Type B pancreatic cell (in vitro differentiated cells): ENCODE measurements at regions not wholly inside any gene's neighbourhood (a gene's known extent, or its start where the extent isn't known, plus 50 kb on each side); places are given as distances from the start of the nearest gene placed in this dataset.

ENCODE experiments used
- DNase-seq: peaks from one replicate; pipeline ENCODE4 v3.0.0; 2021; ENCODE audit warnings: mixed read lengths; ENCODE audit not compliant: unreplicated experiment; ENCODE audit errors: extremely low spot score
- H3K27ac Mint-ChIP-seq: 2 replicates; pipeline ENCODE4 v1.8.0; 2021; ENCODE audit warnings: mild to moderate bottlenecking, mixed read lengths
- H3K27me3 Mint-ChIP-seq: 2 replicates; pipeline ENCODE4 v1.8.0; 2021; ENCODE audit warnings: mixed read lengths
- H3K36me3 Mint-ChIP-seq: 2 replicates; pipeline ENCODE4 v1.8.0; 2021; ENCODE audit warnings: mixed read lengths
- H3K4me1 Mint-ChIP-seq: one replicate; pipeline ENCODE4 v1.8.0; 2021; ENCODE audit warnings: mixed read lengths; ENCODE audit not compliant: unreplicated experiment
- H3K4me3 Mint-ChIP-seq: 2 replicates; pipeline ENCODE4 v1.8.0; 2021; ENCODE audit warnings: mild to moderate bottlenecking, mixed read lengths
- H3K9me3 Mint-ChIP-seq: 2 replicates; pipeline ENCODE4 v1.8.0; 2021; ENCODE audit warnings: mixed read lengths
- TF ChIP-seq, protein P1 (sequence below): fragments of 200-600 bp; sonication (generic); conservative IDR thresholded peaks from 2 replicates; pipeline ENCODE4 v1.5.0; 2021; ENCODE audit warnings: antibody characterized with exemption, mild to moderate bottlenecking

DNA sequence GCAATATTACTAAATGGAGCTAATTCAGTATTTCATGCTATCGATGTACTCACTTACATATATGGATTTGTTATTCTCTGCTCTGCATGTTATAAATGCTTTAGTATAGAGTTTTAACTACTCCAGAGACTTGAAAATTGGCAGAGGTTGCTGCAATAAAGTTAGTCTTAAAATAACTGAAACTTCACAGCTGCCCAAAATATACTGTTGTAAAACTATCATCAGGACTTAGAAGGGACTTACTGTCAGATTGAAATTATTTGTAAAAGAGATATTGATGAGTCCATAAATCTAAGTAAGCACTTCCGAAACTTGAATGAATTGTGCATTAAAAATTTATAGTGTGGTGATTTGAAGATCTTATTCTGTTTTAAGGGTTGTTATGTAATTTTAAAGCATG is 1178.2 kb upstream of the PCDH20 start:
- H3K27ac Mint-ChIP-seq, result no peak overlapping the region
- H3K9me3 Mint-ChIP-seq, result no peaks in the 10 kb centered on the region
- H3K27me3 Mint-ChIP-seq, result no peaks in the 10 kb centered on the region
- no peak overlapping the region for H3K4me3 Mint-ChIP-seq
- H3K36me3 Mint-ChIP-seq, result no peaks in the 10 kb centered on the region
- TF ChIP-seq, protein P1, sequence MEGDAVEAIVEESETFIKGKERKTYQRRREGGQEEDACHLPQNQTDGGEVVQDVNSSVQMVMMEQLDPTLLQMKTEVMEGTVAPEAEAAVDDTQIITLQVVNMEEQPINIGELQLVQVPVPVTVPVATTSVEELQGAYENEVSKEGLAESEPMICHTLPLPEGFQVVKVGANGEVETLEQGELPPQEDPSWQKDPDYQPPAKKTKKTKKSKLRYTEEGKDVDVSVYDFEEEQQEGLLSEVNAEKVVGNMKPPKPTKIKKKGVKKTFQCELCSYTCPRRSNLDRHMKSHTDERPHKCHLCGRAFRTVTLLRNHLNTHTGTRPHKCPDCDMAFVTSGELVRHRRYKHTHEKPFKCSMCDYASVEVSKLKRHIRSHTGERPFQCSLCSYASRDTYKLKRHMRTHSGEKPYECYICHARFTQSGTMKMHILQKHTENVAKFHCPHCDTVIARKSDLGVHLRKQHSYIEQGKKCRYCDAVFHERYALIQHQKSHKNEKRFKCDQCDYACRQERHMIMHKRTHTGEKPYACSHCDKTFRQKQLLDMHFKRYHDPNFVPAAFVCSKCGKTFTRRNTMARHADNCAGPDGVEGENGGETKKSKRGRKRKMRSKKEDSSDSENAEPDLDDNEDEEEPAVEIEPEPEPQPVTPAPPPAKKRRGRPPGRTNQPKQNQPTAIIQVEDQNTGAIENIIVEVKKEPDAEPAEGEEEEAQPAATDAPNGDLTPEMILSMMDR, result no peak
- no peak for DNase-seq
- no peaks in the 10 kb centered on the region for H3K4me1 Mint-ChIP-seq

DNA sequence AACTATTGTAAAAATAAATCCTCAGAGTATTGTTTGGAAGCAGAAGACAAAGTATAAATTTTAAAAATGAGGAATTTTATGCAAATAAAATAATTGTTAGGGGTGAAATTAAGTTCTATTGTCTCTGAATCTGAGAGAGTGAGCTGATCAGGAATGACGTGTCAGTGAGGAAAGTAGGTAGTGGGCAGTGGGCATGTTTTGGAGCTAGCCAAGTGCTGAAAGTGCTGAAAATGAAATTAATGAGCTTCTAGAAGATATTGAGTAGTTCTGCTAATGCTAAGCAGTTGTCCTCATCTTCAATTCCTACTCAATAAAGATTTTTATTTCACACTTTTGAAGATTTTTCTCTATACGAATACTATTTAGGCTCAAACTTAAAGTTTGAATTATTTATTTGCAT is 1167.8 kb upstream of the PCDH20 start:
- Mint-ChIP-seq H3K9me3 (no peaks in the 10 kb centered on the region), H3K4me3 (no peak overlapping the region), H3K36me3 (no peaks in the 10 kb centered on the region), H3K27me3 (no peaks in the 10 kb centered on the region), H3K4me1 (no peaks in the 10 kb centered on the region), H3K27ac (no peak overlapping the region)
- TF ChIP-seq, protein P1, result no peak
- no peak for DNase-seq

DNA sequence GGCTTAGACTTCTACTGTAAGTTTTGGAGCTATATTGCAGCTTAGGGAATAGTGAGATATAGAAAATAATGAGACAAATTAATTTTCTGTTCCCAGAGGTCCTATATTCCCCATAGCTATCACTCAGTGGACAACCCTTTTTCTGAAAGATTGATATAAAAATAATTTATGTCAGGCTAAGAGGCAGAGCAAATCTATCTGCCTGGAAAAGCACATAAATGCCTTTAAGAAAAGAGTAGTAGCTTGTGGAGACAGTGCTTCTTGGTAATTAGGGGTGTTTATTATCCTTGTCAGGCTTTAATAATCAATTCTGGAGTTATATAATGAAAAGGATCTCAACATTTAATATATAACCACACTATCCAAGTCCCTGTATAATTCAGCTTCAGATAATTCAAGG is 1162.8 kb upstream of the PCDH20 start:
- H3K9me3 Mint-ChIP-seq, result no peaks in the 10 kb centered on the region
- H3K4me3 Mint-ChIP-seq, result no peak overlapping the region
- no peaks in the 10 kb centered on the region for H3K27me3 Mint-ChIP-seq
- no peak for DNase-seq
- no peaks in the 10 kb centered on the region for H3K36me3 Mint-ChIP-seq
- H3K27ac Mint-ChIP-seq, result no peak overlapping the region
- H3K4me1 Mint-ChIP-seq, result no peaks in the 10 kb centered on the region
- TF ChIP-seq, protein P1, result no peak

DNA sequence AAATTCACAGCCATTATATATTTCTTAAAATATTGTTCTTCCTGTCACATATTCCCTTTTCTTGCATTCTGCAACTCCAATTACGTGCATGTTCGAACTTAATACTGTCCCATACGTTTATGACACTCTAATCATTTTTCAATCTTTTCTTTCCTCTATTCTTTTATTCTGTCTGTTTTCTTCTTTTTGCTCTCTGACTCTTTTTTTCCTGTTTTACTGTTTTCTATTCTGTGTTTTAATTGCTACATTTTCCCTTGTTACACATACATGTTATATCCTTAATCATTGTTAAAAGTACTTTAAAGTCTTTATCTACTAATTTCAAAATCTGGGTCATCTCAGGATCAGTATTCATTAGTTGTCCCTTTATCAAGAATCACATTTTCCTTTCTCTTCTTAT is 1149.1 kb upstream of the PCDH20 start:
- no peaks in the 10 kb centered on the region for H3K4me1 Mint-ChIP-seq
- H3K4me3 Mint-ChIP-seq, result no peak overlapping the region
- no peaks in the 10 kb centered on the region for H3K9me3 Mint-ChIP-seq
- no peak overlapping the region for H3K27ac Mint-ChIP-seq
- TF ChIP-seq, protein P1, result no peak
- no peaks in the 10 kb centered on the region for H3K36me3 Mint-ChIP-seq
- DNase-seq, result no peak
- H3K27me3 Mint-ChIP-seq, result no peaks in the 10 kb centered on the region

DNA sequence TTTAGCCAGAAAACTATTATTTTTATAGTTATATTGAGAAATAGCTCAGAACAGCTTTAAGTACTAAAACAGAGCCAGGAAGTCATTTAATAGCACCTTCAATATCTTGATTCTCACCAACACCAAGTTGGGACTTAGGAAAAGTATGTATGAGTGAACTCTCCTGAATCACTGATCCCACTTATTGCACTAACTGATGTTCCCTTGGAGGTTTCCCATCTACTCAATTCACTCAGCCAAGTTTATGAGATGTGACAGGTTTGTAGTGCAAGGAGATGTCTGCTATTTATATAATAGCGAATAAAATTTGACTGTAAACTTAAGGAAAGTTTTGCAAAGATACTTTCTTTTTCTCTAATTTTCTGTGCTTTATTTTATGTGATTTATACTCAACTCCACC is 1147.6 kb upstream of the PCDH20 start:
- Mint-ChIP-seq H3K4me3 (no peak overlapping the region), H3K36me3 (no peaks in the 10 kb centered on the region), H3K27me3 (no peaks in the 10 kb centered on the region), H3K4me1 (no peaks in the 10 kb centered on the region), H3K27ac (no peak overlapping the region), H3K9me3 (no peaks in the 10 kb centered on the region)
- TF ChIP-seq, protein P1, result no peak
- no peak for DNase-seq

DNA sequence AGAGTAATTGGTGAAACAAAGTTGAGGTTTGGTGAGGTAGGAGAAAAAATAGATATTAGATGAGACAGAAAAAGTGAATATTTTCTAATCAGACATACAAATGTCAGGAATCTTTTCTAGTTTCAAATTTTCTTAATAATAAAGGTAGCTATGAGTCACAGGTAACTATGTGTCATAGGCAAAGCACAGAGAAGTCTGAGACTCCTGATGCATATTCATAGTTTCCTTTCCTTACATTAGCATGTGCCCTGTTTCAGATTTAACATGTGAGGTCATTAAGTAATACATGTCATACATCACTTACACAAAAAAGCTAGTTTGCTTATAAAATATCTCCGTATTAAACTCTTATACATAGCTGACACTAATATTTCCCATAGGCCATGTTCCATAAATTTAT is 1141.3 kb upstream of the PCDH20 start:
- Mint-ChIP-seq H3K4me1 (no peaks in the 10 kb centered on the region), H3K36me3 (no peaks in the 10 kb centered on the region), H3K27ac (no peak overlapping the region), H3K9me3 (no peaks in the 10 kb centered on the region), H3K27me3 (no peaks in the 10 kb centered on the region), H3K4me3 (no peak overlapping the region)
- no peak for DNase-seq
- TF ChIP-seq, protein P1, result no peak
